OCI-LY7 (cell line): ENCODE measurements at regions not wholly inside any gene's neighbourhood (a gene's known extent, or its start where the extent isn't known, plus 50 kb on each side); places are given as distances from the start of the nearest gene placed in this dataset.

ENCODE experiments used
- EZH2phosphoT487 ChIP-seq: fragments of 200-600 bp; sonication (generic); IDR thresholded peaks from 2 replicates; pipeline ENCODE4 v1.6.1; 2018; ENCODE audit warnings: low read depth, borderline replicate concordance, mild to moderate bottlenecking, mixed run types, antibody characterized with exemption, low read length, moderate library complexity, mixed read lengths
- TF ChIP-seq, protein P1 (sequence below): fragments of 200-600 bp; sonication (generic); conservative IDR thresholded peaks from 2 replicates; pipeline ENCODE4 v1.5.1; 2014; ENCODE audit warnings: mild to moderate bottlenecking, antibody characterized with exemption, low read length, moderate library complexity, mixed read lengths

DNA sequence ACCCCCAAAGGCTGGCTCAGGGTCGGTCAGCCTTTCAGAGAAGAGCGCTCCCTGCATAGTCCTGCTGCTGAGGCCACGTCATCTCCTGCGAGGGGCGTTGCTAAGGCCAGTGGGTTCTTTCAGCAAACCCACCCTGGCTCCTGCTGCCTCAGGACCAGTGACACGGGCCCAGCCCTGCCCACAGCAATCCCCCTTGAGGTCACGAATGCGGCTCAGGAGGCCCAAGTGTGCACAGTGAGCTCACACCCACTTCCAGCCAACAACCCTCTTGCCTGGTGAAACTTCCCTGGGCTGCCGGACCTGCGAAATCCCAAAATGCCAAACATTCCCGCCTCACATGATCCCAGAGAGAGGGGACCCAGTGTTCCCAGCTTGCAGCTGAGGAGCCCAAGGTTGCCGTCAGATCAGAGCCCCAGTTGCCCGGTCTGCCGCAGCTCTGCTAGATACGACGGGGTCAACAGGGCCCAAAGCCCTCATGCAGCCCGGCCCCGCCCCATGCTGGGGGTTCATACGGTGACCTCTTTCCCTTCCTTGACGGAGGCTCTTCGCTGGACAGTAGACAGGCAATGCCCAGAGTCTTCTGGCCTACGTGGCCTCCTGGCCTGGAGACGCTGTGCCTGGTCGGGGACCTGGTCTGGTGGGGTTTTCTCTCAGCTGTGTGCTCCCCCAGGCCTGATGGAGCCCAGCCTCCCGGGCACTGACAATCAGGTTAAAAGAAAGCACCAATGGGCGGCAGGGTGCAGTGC lies 116.4 kb upstream of the COL5A1 start:
- TF ChIP-seq, protein P1, sequence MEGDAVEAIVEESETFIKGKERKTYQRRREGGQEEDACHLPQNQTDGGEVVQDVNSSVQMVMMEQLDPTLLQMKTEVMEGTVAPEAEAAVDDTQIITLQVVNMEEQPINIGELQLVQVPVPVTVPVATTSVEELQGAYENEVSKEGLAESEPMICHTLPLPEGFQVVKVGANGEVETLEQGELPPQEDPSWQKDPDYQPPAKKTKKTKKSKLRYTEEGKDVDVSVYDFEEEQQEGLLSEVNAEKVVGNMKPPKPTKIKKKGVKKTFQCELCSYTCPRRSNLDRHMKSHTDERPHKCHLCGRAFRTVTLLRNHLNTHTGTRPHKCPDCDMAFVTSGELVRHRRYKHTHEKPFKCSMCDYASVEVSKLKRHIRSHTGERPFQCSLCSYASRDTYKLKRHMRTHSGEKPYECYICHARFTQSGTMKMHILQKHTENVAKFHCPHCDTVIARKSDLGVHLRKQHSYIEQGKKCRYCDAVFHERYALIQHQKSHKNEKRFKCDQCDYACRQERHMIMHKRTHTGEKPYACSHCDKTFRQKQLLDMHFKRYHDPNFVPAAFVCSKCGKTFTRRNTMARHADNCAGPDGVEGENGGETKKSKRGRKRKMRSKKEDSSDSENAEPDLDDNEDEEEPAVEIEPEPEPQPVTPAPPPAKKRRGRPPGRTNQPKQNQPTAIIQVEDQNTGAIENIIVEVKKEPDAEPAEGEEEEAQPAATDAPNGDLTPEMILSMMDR = no peak
- TF ChIP-seq EZH2phosphoT487 = no peak
